SK-N-MC (cell line): ENCODE measurements at regions not wholly inside any gene's neighbourhood (a gene's known extent, or its start where the extent isn't known, plus 50 kb on each side); places are given as distances from the start of the nearest gene placed in this dataset.

ENCODE experiments used
- EZH2 ChIP-seq: fragments of 200-600 bp; sonication (generic); IDR thresholded peaks from one replicate; pipeline ENCODE4 v1.6.1; 2017; ENCODE audit warnings: antibody characterized with exemption
- FOXP2 ChIP-seq: optimal IDR thresholded peaks from 2 replicates; pipeline ENCODE3; 2011; ENCODE audit warnings: mild to moderate bottlenecking, moderate library complexity; ENCODE audit not compliant: insufficient read depth; ENCODE audit errors: extremely low read length, control extremely low read depth
- POLR2AphosphoS5 ChIP-seq: IDR thresholded peaks from 2 replicates; pipeline ENCODE4 v1.6.1; 2012; ENCODE audit warnings: mild to moderate bottlenecking, low read depth, low read length, borderline replicate concordance

GRCh38 chr20:62575976-62576722, 66.2 kb upstream of the SLCO4A1 start:
- TF ChIP-seq POLR2AphosphoS5: no peak
- no peak for TF ChIP-seq EZH2
- no peak for TF ChIP-seq FOXP2
